DMS153 treated with DMSO at 0.1 percent for 48 hours (cell line): ENCODE measurements at regions not wholly inside any gene's neighbourhood (a gene's known extent, or its start where the extent isn't known, plus 50 kb on each side); places are given as distances from the start of the nearest gene placed in this dataset.
"Not testable (repeated sequence)": the region's sequence is repeated elsewhere in the genome, so short reads cannot be mapped to it uniquely, and the experiment has no call there.

Source experiments
- DNase-seq: peaks from one replicate; lab custom pipeline; 2025; ENCODE audit not compliant: unreplicated experiment; lab: John Stamatoyannopoulos, UW

DNA sequence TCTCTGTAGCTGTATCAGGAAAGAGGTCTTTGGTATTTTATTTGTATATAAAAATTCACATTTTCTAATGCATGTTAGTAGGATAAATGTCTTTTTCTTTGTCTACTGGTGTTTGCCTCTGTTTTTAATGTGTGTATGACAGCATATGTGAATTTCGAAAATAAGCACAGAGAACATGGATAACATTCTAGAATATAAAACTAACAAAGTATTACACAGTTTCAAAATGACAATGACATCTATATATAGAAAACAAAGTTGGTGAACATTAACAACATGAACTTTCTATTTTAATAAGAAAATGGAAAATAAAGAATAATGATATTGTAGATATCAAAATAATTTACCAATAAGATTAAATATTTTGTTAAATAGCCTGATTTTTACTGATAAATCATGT is 608.0 kb downstream of the COL12A1 start:
- DNase-seq = no peak

DNA sequence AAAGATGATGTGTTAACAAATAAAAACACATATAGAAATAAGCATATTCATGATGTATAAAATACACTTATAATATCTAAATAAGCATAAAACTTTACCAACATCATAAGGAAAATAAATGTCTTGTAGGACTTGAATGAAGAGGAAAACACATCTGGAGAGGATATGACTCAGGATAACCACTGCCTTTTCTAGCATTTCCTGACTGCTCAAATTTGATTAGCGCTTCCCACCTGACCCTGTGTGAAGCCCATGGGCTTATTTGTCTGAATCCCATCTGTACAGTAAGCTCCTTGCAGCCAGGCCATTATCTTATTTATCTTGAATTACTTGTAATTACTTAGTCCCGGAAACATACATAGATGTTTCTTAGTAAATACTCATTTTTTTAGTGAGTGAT is 608.6 kb downstream of the COL12A1 start:
- no peak for DNase-seq

DNA sequence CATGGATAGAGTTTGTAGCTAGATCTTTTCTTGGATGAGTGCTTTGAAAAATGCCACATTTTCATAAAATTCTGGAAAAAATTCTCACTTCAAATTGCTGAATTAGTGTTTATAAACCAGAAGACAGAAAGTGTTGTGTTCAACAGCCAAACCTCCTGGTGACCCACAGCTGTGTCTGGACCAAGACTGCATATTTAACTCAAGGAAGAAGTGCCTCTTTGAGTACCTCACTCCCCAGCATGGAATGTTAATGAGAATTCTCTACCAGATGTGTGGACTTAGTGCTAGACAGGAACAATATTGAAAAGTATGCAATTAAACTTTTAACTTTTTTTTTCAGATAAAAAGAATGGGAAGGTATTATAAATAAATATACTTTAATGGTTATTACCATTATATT is 609.3 kb downstream of the COL12A1 start:
- no peak for DNase-seq

DNA sequence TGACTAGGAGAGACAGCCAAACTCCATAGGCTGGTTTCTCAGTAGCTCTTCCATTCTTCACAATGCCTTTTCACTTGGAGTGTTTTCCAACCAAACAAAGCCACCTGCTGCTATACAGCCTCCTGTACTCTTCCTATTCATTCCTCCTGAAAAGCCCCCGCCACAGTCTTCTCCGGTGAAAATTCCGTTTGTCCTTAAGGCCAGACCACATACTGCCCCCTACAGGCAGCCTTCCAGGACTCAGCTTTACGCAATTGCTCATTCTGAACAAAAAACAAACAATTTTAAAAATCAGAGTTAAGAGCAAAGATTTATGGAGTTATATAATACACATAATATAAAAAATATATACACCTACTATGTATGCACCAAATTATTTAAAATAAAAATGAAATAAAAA is 611.5 kb downstream of the COL12A1 start:
- not testable (repeated sequence) for DNase-seq

DNA sequence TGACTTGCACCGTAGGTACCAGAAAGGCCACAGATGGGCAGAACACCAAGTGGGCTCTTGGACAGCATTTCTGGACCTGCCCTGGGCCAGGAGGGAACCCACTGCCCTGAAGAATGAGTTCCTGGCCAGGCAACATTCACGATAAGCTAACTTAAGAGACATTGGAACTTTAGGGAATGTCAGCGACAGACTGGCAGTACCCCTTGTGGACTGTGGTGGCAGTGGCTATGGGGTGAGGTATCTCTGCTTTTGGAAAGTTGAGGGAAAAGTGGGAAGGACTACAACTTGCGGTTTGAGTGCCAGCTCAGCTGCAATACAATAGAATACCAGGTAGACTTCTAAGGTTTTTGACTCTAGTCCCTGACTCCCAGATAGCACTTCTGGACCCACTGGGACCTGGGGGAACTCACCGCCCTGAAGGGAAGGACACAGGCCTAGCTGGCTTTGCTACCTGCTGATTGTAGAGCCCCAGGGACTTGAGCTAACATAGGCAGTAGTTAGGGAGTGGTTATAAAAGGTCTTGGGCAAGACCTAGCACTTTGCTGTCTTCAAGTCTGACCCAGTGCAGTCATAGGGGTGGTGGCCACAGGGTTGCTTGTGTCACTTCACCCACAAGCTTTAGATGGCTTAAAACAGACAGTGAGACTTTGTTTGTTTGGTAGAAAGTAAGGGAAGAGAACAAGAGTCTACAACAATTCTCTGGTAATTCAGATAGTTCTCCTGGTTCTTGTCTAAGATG is 617.6 kb downstream of the COL12A1 start:
- no peak for DNase-seq

DNA sequence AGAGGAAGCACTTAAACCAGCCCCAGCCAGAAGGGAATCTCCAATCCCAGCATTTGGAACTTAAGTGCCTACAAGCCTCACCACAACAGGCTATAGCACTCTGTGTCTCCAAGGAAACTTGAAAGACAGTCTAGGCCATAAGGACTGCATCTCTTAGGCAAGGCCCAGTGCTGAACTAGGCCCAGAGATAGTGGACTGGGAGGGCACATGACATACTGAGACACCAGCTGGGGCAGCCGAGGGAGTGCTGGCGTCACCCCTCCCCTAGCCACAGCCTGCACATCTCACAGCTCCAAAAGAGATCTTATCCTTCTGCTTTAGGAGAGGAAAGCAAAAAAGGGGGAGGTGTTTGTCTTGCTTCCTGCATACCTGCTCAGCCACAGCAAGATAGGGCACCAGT is 618.5 kb downstream of the COL12A1 start:
- no peak for DNase-seq

DNA sequence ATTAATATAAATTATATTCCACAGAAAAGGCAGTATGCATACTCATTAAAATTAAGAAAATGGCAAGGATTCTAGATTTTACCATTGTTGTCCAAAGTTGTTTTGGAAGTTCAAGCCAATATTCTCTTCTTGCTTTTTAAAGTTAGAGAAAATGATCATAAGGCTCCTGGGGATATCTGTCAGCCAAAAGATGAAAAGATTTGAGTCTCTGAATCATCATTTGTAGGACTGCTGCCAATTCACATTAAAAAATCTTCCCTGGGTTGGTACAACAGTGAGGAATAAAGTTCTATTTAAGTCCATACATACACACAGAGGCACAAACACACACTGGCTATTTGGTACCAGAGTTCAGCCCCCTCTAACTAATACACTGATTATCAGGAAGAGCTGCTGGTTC is 620.1 kb downstream of the COL12A1 start:
- no peak for DNase-seq

DNA sequence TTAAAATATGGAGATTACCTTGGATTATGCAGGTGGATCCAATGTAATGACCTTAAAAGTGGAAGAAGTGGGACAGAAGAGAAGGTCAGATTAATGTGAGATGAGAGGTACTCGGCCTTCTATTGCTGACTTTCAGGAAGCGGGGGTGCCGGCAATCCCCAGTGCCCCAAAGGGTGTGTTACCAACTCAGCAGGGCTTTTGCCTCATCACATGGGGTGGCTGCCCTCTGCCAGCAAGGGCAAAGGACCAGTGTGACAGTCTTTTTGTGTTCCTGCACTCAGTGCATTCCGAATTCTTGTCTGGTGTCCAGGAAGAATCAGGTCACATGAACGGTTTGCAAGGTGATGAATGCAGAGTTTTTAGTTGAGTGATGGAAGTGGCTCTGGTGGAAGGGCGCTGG is 624.2 kb downstream of the COL12A1 start:
- DNase-seq = no peak

DNA sequence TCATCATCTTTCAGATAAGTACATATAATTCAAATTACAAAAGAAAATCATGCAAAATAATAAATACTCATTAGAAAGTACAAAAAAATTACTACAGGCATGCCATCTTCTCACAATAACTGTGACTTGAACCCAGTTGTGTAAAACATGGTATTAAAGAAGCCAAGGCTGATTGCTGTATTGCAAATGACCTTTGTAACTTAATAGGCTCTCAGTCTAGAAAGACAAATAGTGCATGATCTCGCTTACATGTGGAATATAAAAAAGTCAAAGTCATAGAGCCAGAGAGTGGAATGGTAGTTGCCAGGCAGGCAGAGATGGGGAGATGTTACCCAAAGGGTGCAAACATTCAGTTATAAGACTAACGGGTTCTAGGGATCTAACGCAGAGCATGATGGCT is 626.1 kb downstream of the COL12A1 start:
- no peak for DNase-seq

DNA sequence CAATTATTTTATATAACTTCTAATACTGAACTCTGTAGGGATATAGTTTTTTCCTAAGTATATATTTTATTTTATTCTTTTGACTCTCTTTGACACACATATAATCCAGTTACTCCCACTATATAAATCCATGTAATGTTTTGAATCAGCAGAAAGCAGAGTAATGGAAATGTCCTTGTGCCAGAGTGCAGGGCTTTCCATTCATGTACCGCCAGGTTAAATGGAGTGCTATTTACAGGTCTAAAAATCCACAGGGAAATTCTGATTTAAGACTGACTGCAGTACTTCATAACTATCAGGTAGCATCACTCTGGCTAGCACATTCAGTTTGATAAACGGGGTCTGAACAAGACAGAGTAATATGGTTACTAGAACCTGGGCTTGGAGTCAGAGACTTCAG is 626.8 kb downstream of the COL12A1 start:
- DNase-seq = no peak

DNA sequence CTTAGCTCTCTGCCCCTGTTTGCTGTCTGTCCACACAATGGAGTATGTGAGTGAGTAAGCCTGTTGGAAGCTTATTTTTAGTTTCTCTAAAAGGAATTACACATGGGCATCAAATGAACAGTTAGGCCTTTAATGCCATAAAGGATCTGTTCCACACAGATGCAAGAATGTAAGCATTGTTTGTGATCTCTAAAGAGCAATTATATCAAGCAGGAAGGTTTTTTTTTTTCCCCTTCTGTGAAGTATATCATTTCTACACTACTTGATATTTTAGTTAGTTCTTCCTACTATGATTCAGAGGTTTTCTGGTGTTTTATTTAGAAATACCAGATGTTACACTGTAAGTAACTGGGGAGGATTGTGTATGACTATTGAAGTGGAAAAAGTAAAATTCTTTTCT is 627.5 kb downstream of the COL12A1 start:
- no peak for DNase-seq

DNA sequence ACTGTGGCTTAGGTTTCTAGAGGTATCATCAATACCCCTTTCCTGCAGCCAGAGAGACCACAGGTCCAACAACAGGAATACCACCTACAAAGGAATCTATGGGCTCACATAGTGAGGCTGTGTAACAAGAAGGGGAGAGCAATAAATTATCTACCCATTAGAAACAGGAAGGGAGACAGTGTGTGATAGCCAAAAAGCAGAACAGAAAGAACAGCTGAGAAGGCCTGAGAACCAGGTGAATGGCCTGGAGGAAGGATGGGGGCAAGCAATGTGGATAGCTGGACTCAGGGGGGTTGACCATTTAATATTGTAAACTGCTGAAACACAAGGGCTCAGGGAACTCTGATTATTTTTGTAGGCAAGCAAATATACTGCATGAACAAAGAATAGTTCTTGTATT is 628.2 kb downstream of the COL12A1 start:
- DNase-seq = no peak

DNA sequence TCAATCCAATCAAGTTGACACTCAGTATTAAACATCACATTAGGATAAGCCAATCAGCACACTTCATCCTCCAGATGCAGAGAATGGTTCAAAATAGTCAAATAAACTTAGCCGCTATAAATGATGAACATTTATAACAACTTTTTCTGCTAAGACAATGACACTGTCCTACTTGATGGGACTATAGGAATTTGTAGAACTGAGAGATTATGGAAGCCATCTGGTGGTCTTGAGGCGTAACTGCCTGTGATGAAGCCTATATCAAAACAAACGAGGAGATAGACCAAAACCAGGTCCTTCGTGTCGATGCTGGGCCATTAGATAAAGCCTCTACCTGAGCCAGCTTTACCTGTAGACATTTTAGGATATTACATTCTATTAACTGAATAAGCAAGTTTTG is 631.1 kb downstream of the COL12A1 start:
- peak; percentile 15 for DNase-seq

DNA sequence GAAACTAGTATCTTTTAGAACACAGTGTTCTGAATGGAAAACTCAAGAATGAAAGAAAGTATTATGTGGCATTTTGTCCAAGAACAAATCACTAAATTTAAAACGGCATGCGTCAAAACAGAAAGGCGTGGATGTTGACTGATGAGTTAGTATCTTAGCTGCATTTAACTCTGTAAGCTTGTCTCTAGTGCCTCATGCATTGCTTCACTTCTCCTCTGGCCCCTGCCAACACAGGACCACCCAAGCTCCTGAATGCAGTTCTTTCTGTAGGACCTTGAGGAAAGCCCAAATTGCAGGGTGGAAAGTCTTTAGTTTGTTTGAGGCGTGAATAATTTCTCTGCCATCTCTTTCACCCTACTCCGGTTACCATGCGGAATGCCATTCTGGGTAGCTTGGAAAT is 632.2 kb downstream of the COL12A1 start:
- no peak for DNase-seq

DNA sequence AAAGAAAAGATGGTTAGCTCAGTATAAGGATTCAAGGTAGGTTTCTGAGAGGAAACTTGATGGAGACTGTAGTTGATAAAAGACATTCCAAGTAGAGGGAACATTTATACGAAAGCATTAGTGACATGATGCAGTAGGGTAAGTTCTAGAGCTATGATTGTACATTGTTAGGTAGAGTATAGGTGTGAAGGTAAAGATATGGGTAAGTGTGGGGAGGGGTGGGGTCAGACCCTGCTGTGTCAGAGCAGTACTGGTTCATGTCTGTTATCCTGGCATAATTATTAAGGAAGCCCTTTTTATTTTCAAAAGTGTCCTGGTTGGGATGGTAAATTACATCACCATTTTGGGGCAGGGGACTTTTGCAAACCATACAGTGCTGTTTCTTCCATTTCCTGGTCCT is 635.8 kb downstream of the COL12A1 start:
- DNase-seq = no peak

DNA sequence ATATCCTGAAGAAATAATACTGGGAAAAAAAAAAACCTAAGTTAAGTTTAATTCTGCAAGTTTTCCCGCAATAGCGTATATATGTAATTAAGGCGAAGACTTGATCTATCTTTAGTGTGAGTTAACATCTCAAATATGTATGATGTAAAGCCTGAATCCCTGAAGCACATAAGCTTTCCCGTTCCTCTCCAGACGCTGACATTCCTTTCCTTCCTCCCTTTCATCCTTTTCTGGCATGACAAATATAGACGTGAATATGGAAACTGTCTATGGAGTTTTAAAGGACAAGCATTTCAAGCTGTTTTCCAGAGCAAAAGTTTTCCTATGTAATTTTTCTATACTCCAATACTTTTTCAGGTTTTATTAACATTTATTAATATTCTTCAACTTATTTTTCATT is 637.0 kb downstream of the COL12A1 start:
- no peak for DNase-seq

DNA sequence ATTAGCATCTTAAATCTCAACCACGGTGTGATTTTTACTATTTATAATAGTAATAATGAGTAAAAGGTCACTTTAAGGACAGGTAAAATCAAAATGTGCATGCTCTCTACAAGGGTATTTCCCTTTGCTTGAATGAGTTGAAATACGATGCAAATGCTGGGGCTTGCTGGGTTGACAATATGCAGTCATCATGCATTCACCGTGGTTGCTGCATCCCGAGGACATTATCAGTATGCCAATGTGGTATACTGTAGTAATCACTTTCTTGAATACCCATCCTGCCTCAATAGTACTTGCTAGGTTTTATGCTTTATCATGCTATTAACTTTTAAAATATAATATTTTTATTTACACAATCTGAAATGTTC is 637.9 kb downstream of the COL12A1 start:
- DNase-seq = not testable (repeated sequence)

DNA sequence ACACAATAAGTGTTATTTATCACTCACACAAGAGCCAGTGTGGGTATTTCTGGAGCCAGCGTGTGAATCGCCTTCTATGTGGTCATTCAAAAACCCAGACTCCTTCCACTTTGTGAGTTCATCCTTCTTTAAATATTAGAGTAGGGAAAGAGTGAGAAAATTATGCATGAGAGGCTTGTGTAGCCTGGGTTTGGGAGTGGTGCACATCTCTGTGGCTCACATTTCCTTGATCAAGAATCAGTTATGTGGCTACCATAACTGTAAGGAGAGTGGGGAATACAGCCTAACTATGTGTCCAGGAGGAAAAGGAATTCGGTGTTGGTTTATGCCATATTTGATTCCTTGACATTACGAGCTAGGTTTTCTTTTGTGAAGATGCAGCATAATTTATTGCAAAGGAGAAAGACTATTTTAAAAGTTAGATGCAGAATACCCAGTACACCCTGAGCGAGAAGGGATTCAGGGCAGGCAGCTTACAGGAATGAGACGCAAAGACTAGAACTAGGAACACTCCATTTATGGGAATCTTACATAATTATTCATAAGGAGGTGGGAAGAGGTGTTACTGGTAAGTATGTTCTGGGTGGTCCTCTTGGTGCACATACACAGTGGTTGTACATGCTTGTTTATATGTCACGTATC is 638.5 kb downstream of the COL12A1 start:
- no peak for DNase-seq

DNA sequence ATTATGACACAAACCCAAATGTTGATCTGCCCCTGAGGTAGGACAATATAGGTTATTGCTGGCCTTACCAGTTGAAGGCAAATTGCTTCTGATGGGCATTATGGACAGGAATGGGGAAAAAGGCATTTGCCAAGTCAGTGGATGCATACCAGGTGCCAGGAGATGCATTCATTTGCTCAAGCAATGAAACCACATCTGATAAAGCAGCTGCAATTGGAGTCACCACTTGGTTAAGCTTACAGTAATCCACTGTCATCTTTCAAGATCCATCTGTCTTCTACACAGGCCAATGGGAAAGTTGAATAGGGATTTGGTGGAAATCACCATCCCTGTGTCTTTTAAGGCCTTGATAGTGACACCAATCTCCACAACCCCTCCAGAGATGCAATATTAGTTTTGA is 648.6 kb downstream of the COL12A1 start:
- DNase-seq = no peak

DNA sequence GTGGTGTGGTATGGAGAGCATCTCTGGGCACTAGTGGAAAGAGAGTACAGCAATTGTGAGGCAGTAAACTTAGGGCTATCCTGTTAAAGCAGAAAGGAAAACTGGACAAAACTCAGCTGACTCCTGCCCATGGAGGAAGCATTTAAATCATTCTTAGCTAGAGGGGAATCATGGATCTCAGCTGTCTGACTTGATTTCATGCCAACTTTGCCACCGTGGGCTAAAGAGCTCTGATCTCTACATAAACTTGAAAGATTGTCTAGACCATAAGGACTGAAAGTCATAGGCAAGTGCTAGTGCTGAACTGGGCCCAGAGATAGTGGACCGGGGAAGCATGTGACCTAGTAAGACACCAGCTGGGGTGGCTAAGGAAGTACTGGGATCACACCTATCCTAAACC is 651.8 kb downstream of the COL12A1 start:
- DNase-seq = no peak

DNA sequence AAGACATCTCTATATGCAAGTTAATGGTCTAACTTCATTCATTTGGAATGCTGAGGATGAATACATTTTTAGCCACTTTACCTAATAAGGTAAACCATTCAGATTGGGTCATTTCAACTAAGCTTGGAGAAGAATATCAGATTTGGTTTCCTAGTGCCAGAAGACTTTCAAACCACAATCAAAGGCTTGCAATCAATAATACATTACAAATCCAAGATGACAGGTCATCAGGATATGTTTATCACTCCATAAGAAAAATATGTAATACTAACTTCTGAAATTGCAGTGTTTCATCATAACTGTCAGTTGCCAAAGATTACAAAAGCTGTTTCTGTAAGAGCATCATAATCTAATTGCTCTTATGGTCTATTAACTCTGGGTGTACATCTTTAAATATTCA is 654.0 kb downstream of the COL12A1 start:
- no peak for DNase-seq

DNA sequence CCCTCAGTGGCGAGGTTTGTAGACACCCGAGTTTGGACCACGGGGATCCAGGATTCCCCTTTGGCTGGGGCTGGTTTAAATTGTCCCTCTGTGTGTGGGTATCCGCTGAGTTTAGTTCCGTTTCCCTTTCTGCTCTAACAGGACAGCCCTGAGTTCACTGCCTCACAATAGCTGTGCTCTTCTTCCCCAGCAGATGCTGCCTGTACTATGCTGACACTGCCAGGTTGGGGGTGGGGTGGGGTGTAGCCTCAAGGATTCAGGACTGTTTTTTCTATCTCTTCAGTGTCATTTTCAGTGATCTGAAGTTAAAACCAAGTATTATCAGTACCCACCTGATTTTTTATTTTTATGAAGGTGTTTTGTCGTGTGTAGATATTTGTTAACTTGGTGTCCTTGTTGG is 655.0 kb downstream of the COL12A1 start:
- no peak for DNase-seq

DNA sequence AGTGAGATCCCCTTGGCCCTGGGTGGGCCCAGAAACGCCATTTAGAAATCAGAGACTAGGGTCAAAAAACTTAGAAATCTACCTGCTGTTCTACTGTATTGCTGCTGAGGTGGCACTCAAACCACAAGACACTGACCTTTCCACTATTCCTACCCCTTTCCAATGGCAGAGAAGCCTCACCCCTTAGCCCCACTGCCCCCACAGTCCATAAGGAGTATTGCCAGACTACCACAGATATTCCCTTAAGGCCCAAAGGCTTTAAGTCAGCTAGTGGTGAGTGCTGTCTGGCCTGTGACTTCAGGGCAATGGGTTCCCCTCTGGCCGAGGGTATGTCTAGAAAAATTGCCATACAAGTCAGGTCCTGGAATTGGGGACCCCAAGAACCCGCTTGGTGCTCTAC is 656.1 kb downstream of the COL12A1 start:
- DNase-seq = no peak
